Endothelial cell of umbilical vein (primary cell): ENCODE measurements at regions not wholly inside any gene's neighbourhood (a gene's known extent, or its start where the extent isn't known, plus 50 kb on each side); places are given as distances from the start of the nearest gene placed in this dataset.

ENCODE experiments used
- BruUV-seq: library from RNA; stranded (reverse); fragments of 400-500 nt; replicated peaks from 2 replicates; lab custom pipeline; 2021; lab: Mats Ljungman, UMichigan
- CTCF ChIA-PET: fragments of 300-600, 350-600 bp; sonication (Branson Sonifier 250); formaldehyde crosslinking; loops from one replicate; lab custom pipeline; 2021; ENCODE audit warnings: antibody characterized with exemption, inconsistent platforms; lab: Charles Lee
- POLR2A ChIA-PET: fragments of 300-600, 350-600 bp; sonication (Branson Sonifier 250); formaldehyde crosslinking; loops from one replicate; lab custom pipeline; 2021; ENCODE audit warnings: antibody characterized with exemption, inconsistent platforms; lab: Charles Lee
- DNase-seq: peaks from one replicate; pipeline ENCODE4 v3.0.0-alpha.2; 2011; ENCODE audit warnings: low read depth, low spot score
- FAIRE-seq: peaks from 2 replicates; lab custom pipeline; 2011; peaks lifted over from hg19 to GRCh38; lab: Jason Lieb, UNC
- H2AFZ ChIP-seq: 2 replicates; pipeline ENCODE4 v1.6.0; 2012; ENCODE audit warnings: low read depth, low read length, control low read depth, inconsistent platforms
- H3K27ac ChIP-seq: 2 replicates; pipeline ENCODE4 v1.5.1; 2011; ENCODE audit warnings: low read depth, mild to moderate bottlenecking, control low read depth, low read length, moderate library complexity; ENCODE audit not compliant: insufficient read depth
- H3K27me3 ChIP-seq, 2 experiments: 2 replicates each; pipeline versions ENCODE4 v1.6.0 to v1.6.1; 2011; ENCODE audit warnings: low read length in 2 of 2, mixed read lengths in 1 of 2; ENCODE audit not compliant: control insufficient read depth in 2 of 2, insufficient read depth in 2 of 2
- H3K36me3 ChIP-seq, 2 experiments: 2 replicates in 1 of 2; 3 replicates in 1 of 2; pipeline ENCODE4 v1.5.1; 2011; ENCODE audit warnings: low read length in 2 of 2, mild to moderate bottlenecking in 1 of 2, moderate library complexity in 1 of 2; ENCODE audit not compliant: control insufficient read depth in 2 of 2, insufficient read depth in 2 of 2; ENCODE audit errors: extremely low read depth in 1 of 2
- H3K4me1 ChIP-seq: 3 replicates; pipeline ENCODE4 v1.5.1; 2011; ENCODE audit warnings: mild to moderate bottlenecking, low read length; ENCODE audit not compliant: control insufficient read depth, insufficient read depth; ENCODE audit errors: extremely low read depth
- H3K4me2 ChIP-seq: 2 replicates; pipeline ENCODE4 v1.6.1; 2011; ENCODE audit warnings: low read length, control low read depth, mixed read lengths; ENCODE audit not compliant: insufficient read depth
- H3K4me3 ChIP-seq, 3 experiments: fragments of 200-600 bp in 1 of 3; sonication (generic), shearing (Covaris generic) in 1 of 3; replicated peaks in 1 of 3; 2 replicates each; pipeline ENCODE4 v1.5.1; 2011 to 2016; ENCODE audit warnings: control low read depth in 3 of 3, low read length in 3 of 3, mild to moderate bottlenecking in 2 of 3, inconsistent platforms in 1 of 3, low read depth in 1 of 3, moderate library complexity in 1 of 3; ENCODE audit not compliant: insufficient read depth in 1 of 3
- H3K79me2 ChIP-seq: 2 replicates; pipeline ENCODE4 v1.6.0; 2012; ENCODE audit warnings: low read length, inconsistent platforms; ENCODE audit not compliant: control insufficient read depth, insufficient read depth
- H3K9ac ChIP-seq: replicated peaks from 2 replicates; pipeline ENCODE3; 2011; ENCODE audit warnings: low read length, control low read depth; ENCODE audit not compliant: insufficient read depth; ENCODE audit errors: extremely low read depth
- H3K9me1 ChIP-seq: replicated peaks from 3 replicates; pipeline ENCODE4 v1.6.0; 2011; ENCODE audit warnings: mild to moderate bottlenecking, low read length; ENCODE audit not compliant: control insufficient read depth, insufficient read depth; ENCODE audit errors: extremely low read depth
- H3K9me3 ChIP-seq: replicated peaks from 2 replicates; pipeline ENCODE4 v1.5.1; 2012; ENCODE audit warnings: low read length, inconsistent platforms; ENCODE audit not compliant: control insufficient read depth, insufficient read depth
- H4K20me1 ChIP-seq: replicated peaks from 2 replicates; pipeline ENCODE3; 2011; ENCODE audit warnings: mild to moderate bottlenecking, low read length; ENCODE audit not compliant: control insufficient read depth, insufficient read depth; ENCODE audit errors: extremely low read depth
- EZH2 ChIP-seq: IDR thresholded peaks from 2 replicates; pipeline ENCODE4 v1.6.1; 2012; ENCODE audit warnings: borderline replicate concordance, low read depth, mild to moderate bottlenecking, moderate library complexity, low read length, inconsistent platforms; ENCODE audit not compliant: severe bottlenecking
- FOS ChIP-seq: IDR thresholded peaks from 2 replicates; pipeline ENCODE4 v1.6.1; 2011; ENCODE audit warnings: mild to moderate bottlenecking, low read length, moderate library complexity, borderline replicate concordance; ENCODE audit not compliant: insufficient read depth
- GATA2 ChIP-seq: IDR thresholded peaks from 2 replicates; pipeline ENCODE4 v1.7.0; 2011; ENCODE audit warnings: low read depth, mild to moderate bottlenecking, moderate library complexity, mixed read lengths, low read length; ENCODE audit not compliant: insufficient read length, insufficient read depth
- JUN ChIP-seq: IDR thresholded peaks from 2 replicates; pipeline ENCODE4 v1.6.1; 2011; ENCODE audit warnings: borderline replicate concordance, low read depth; ENCODE audit not compliant: insufficient read length, insufficient read depth
- MAX ChIP-seq: IDR thresholded peaks from 2 replicates; pipeline ENCODE4 v1.6.1; 2011; ENCODE audit not compliant: insufficient read depth, insufficient read length
- MYC ChIP-seq: IDR thresholded peaks from one replicate; pipeline ENCODE4 v1.6.1; 2011; ENCODE audit warnings: mild to moderate bottlenecking, low read depth, low read length
- POLR2A ChIP-seq: IDR thresholded peaks from 2 replicates; pipeline ENCODE4 v1.6.1; 2012; ENCODE audit warnings: low read depth, mild to moderate bottlenecking, control low read depth, low read length
- POLR2AphosphoS5 ChIP-seq: IDR thresholded peaks from 2 replicates; pipeline ENCODE4 v1.6.1; 2012; ENCODE audit warnings: low read depth, mild to moderate bottlenecking, control low read depth, low read length, moderate library complexity; ENCODE audit not compliant: insufficient read depth
- dilution Hi-C: fragments of 300-500 bp; cut with MboI; formaldehyde crosslinking; loops from one replicate; pipeline ENCODE4 v1.15.0; 2019; ENCODE audit warnings: low sequenced_read_pairs; ENCODE audit not compliant: extremely low pct_ligation_motif_present
- intact Hi-C: fragments of 100-400 bp; cut with micrococcal nuclease; formaldehyde crosslinking; loops from one replicate; pipeline ENCODE4 v1.10.0; 2022
- TF ChIP-seq, protein P1 (sequence below), 2 donors: IDR thresholded peaks; 1 replicate in 1 of 2; 2 replicates in 1 of 2; pipeline ENCODE4 v1.5.1; 2011; ENCODE audit warnings: low read length in 2 of 2, mild to moderate bottlenecking in 2 of 2, moderate library complexity in 2 of 2, control low read depth in 1 of 2, inconsistent platforms in 1 of 2, low read depth in 1 of 2; ENCODE audit not compliant: insufficient read depth in 1 of 2; ENCODE audit errors: extremely low read depth in 1 of 2

- H3K9ac ChIP-seq: no peak overlapping the region
- no peaks in the 10 kb centered on the region for H3K9me3 ChIP-seq
- no peak overlapping the region for H3K27ac ChIP-seq
- dilution Hi-C loops (no loop called here), intact Hi-C loops (no loop called here)
- no peak overlapping the region for H3K4me2 ChIP-seq
- no peaks in the 10 kb centered on the region for H4K20me1 ChIP-seq
- no peaks in the 10 kb centered on the region for H3K36me3 ChIP-seq
- no TSS peak for BruUV-seq
- no peaks in the 10 kb centered on the region for H3K27me3 ChIP-seq
- H3K79me2 ChIP-seq: no peaks in the 10 kb centered on the region
- no peak overlapping the region for H2AFZ ChIP-seq
- ChIA-PET CTCF (interaction anchor here (1.1 kb wide), 1 partner anchor 33 kb away, joined by 3 read pairs; no protein-coding TSS in a partner anchor), POLR2A (no interaction called here)
- TF ChIP-seq, protein P1, sequence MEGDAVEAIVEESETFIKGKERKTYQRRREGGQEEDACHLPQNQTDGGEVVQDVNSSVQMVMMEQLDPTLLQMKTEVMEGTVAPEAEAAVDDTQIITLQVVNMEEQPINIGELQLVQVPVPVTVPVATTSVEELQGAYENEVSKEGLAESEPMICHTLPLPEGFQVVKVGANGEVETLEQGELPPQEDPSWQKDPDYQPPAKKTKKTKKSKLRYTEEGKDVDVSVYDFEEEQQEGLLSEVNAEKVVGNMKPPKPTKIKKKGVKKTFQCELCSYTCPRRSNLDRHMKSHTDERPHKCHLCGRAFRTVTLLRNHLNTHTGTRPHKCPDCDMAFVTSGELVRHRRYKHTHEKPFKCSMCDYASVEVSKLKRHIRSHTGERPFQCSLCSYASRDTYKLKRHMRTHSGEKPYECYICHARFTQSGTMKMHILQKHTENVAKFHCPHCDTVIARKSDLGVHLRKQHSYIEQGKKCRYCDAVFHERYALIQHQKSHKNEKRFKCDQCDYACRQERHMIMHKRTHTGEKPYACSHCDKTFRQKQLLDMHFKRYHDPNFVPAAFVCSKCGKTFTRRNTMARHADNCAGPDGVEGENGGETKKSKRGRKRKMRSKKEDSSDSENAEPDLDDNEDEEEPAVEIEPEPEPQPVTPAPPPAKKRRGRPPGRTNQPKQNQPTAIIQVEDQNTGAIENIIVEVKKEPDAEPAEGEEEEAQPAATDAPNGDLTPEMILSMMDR (IDR thresholded peaks at IDR 0.05; ENCODE audit: extremely low read depth in 1 of 2, insufficient read depth in 1 of 2, low read depth in 1 of 2, low read length in 2 of 2): no peak
- TF ChIP-seq EZH2 (no peak), POLR2A (no peak), JUN (no peak), MAX (no peak), GATA2 (no peak), MYC (no peak), FOS (no peak), POLR2AphosphoS5 (no peak)
- FAIRE-seq (no peak), DNase-seq (no peak)
- no peak overlapping the region for H3K4me3 ChIP-seq
- H3K9me1 ChIP-seq: no peaks in the 10 kb centered on the region
- H3K4me1 ChIP-seq: no peaks in the 10 kb centered on the region
Observed at GRCh38 chr2:241984271-241984655, 114.7 kb downstream of the RTP5 start.
